H1 (cell line): ENCODE measurements at regions not wholly inside any gene's neighbourhood (a gene's known extent, or its start where the extent isn't known, plus 50 kb on each side); places are given as distances from the start of the nearest gene placed in this dataset.

ENCODE experiments used
- KDM5A ChIP-seq: fragments of 200-600 bp; IDR thresholded peaks from 2 replicates; pipeline ENCODE4 v1.7.1; 2012; ENCODE audit warnings: mild to moderate bottlenecking, low read length, inconsistent platforms, mixed read lengths
- POLR2A ChIP-seq, 2 experiments: IDR thresholded peaks; 1 replicate in 1 of 2; 2 replicates in 1 of 2; pipeline ENCODE4 v1.6.1; 2011; ENCODE audit warnings: low read depth in 2 of 2, low read length in 2 of 2, mild to moderate bottlenecking in 2 of 2; ENCODE audit errors: control extremely low read depth in 1 of 2
- RNF2 ChIP-seq: fragments of 200-900, 300-1000 bp; sonication (generic); IDR thresholded peaks from 2 replicates; pipeline ENCODE4 v1.7.1; 2016; ENCODE audit warnings: borderline replicate concordance, low read depth, mild to moderate bottlenecking, antibody characterized with exemption, low read length; ENCODE audit not compliant: poor library complexity, severe bottlenecking; ENCODE audit errors: missing control alignments
- RXRA ChIP-seq: IDR thresholded peaks from 2 replicates; pipeline ENCODE4 v1.6.1; 2011; ENCODE audit warnings: low read depth, mild to moderate bottlenecking, low read length, moderate library complexity; ENCODE audit not compliant: insufficient read depth
- SIN3A ChIP-seq, 2 experiments: IDR thresholded peaks in 1 of 2; conservative IDR thresholded peaks in 1 of 2; 2 replicates each; pipeline ENCODE4 v1.6.1; 2011 to 2012; ENCODE audit warnings: low read length in 2 of 2, improper control_type of control experiment in 1 of 2, low read depth in 1 of 2, mild to moderate bottlenecking in 1 of 2
- TF ChIP-seq, protein P1 (sequence below): fragments of 300-600 bp; sonication (generic); IDR thresholded peaks from 2 replicates; pipeline ENCODE4 v1.7.1; 2012; ENCODE audit warnings: low read length, moderate library complexity, mild to moderate bottlenecking, inconsistent platforms; ENCODE audit not compliant: insufficient replicate concordance

DNA sequence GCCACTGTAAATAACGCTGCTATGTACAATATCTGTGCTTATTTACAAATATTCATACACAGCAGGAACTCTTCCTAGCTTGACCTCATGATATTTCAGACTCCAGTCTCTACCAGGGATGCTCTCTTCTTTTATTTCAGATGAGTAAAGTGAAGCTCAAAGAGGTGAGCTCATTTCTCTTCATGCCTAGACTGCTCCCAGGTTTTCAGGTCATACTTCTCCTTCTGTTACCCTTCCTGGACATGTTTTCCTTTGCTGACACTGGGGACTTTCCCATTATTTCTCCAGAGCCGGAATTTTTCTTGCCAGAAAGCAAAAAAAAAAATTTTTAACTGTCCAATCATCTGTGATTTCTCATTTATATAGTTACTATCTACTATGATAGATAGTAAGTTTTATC lies 147.2 kb upstream of the DST start (continued):
- TF ChIP-seq, protein P1, sequence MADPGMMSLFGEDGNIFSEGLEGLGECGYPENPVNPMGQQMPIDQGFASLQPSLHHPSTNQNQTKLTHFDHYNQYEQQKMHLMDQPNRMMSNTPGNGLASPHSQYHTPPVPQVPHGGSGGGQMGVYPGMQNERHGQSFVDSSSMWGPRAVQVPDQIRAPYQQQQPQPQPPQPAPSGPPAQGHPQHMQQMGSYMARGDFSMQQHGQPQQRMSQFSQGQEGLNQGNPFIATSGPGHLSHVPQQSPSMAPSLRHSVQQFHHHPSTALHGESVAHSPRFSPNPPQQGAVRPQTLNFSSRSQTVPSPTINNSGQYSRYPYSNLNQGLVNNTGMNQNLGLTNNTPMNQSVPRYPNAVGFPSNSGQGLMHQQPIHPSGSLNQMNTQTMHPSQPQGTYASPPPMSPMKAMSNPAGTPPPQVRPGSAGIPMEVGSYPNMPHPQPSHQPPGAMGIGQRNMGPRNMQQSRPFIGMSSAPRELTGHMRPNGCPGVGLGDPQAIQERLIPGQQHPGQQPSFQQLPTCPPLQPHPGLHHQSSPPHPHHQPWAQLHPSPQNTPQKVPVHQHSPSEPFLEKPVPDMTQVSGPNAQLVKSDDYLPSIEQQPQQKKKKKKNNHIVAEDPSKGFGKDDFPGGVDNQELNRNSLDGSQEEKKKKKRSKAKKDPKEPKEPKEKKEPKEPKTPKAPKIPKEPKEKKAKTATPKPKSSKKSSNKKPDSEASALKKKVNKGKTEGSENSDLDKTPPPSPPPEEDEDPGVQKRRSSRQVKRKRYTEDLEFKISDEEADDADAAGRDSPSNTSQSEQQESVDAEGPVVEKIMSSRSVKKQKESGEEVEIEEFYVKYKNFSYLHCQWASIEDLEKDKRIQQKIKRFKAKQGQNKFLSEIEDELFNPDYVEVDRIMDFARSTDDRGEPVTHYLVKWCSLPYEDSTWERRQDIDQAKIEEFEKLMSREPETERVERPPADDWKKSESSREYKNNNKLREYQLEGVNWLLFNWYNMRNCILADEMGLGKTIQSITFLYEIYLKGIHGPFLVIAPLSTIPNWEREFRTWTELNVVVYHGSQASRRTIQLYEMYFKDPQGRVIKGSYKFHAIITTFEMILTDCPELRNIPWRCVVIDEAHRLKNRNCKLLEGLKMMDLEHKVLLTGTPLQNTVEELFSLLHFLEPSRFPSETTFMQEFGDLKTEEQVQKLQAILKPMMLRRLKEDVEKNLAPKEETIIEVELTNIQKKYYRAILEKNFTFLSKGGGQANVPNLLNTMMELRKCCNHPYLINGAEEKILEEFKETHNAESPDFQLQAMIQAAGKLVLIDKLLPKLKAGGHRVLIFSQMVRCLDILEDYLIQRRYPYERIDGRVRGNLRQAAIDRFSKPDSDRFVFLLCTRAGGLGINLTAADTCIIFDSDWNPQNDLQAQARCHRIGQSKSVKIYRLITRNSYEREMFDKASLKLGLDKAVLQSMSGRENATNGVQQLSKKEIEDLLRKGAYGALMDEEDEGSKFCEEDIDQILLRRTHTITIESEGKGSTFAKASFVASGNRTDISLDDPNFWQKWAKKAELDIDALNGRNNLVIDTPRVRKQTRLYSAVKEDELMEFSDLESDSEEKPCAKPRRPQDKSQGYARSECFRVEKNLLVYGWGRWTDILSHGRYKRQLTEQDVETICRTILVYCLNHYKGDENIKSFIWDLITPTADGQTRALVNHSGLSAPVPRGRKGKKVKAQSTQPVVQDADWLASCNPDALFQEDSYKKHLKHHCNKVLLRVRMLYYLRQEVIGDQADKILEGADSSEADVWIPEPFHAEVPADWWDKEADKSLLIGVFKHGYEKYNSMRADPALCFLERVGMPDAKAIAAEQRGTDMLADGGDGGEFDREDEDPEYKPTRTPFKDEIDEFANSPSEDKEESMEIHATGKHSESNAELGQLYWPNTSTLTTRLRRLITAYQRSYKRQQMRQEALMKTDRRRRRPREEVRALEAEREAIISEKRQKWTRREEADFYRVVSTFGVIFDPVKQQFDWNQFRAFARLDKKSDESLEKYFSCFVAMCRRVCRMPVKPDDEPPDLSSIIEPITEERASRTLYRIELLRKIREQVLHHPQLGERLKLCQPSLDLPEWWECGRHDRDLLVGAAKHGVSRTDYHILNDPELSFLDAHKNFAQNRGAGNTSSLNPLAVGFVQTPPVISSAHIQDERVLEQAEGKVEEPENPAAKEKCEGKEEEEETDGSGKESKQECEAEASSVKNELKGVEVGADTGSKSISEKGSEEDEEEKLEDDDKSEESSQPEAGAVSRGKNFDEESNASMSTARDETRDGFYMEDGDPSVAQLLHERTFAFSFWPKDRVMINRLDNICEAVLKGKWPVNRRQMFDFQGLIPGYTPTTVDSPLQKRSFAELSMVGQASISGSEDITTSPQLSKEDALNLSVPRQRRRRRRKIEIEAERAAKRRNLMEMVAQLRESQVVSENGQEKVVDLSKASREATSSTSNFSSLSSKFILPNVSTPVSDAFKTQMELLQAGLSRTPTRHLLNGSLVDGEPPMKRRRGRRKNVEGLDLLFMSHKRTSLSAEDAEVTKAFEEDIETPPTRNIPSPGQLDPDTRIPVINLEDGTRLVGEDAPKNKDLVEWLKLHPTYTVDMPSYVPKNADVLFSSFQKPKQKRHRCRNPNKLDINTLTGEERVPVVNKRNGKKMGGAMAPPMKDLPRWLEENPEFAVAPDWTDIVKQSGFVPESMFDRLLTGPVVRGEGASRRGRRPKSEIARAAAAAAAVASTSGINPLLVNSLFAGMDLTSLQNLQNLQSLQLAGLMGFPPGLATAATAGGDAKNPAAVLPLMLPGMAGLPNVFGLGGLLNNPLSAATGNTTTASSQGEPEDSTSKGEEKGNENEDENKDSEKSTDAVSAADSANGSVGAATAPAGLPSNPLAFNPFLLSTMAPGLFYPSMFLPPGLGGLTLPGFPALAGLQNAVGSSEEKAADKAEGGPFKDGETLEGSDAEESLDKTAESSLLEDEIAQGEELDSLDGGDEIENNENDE = no peak
- TF ChIP-seq RNF2 (no peak), POLR2A (IDR thresholded peaks at IDR 0.05; ENCODE audit: control extremely low read depth in 1 of 2, low read depth in 2 of 2, low read length in 2 of 2) (no peak), KDM5A (no peak), RXRA (no peak), SIN3A (conservative IDR thresholded peaks at IDR 0.05 in 1 of 2, IDR thresholded peaks at IDR 0.05 in 1 of 2; ENCODE audit: low read depth in 1 of 2, low read length in 2 of 2) (no peak)
